Femur (tissue), 1 donor: ENCODE measurements at regions not wholly inside any gene's neighbourhood (a gene's known extent, or its start where the extent isn't known, plus 50 kb on each side); places are given as distances from the start of the nearest gene placed in this dataset.
"Not testable (repeated sequence)": the region's sequence is repeated elsewhere in the genome, so short reads cannot be mapped to it uniquely, and the experiment has no call there.

Source experiments
- DNase-seq: peaks from one replicate; pipeline ENCODE4 v3.0.0-alpha.2; 2017

- no peak for DNase-seq
Measured at GRCh38 chr6:144479991-144480390, 194.9 kb downstream of the UTRN start.

GRCh38 chr6:144480473-144480872 lies 195.3 kb downstream of the UTRN start:
- DNase-seq, result no peak

- no peak for DNase-seq
Measured at GRCh38 chr6:144481527-144481926, 196.4 kb downstream of the UTRN start.

- peak; percentile 72 for DNase-seq
Measured at GRCh38 chr6:144482142-144482541, 197.0 kb downstream of the UTRN start.

GRCh38 chr6:144485531-144485930 lies 200.4 kb downstream of the UTRN start:
- DNase-seq, result no peak

GRCh38 chr6:144488590-144488989 lies 203.5 kb downstream of the UTRN start:
- DNase-seq, result no peak

- DNase-seq, result no peak
Measured at GRCh38 chr6:144493035-144493910, 208.1 kb downstream of the UTRN start.

GRCh38 chr6:144495076-144495475 lies 209.9 kb downstream of the UTRN start:
- DNase-seq, result not testable (repeated sequence)

GRCh38 chr6:144497650-144498049 lies 212.5 kb downstream of the UTRN start:
- no peak for DNase-seq

- DNase-seq, result no peak
Measured at GRCh38 chr6:144500892-144501291, 215.8 kb downstream of the UTRN start.

- DNase-seq, result not testable (repeated sequence)
Measured at GRCh38 chr6:144505214-144505613, 220.1 kb downstream of the UTRN start.

- DNase-seq, result not testable (repeated sequence)
Measured at GRCh38 chr6:144506051-144506450, 220.9 kb downstream of the UTRN start.

GRCh38 chr6:144507772-144508312 lies 222.7 kb downstream of the UTRN start:
- not testable (repeated sequence) for DNase-seq

GRCh38 chr6:144510859-144511258 lies 225.7 kb downstream of the UTRN start:
- no peak for DNase-seq

- DNase-seq, result peak; percentile 24
Measured at GRCh38 chr6:144515761-144516160, 230.6 kb downstream of the UTRN start.

- no peak for DNase-seq
Measured at GRCh38 chr6:144519426-144519825, 234.3 kb downstream of the UTRN start.

- DNase-seq, result no peak
Measured at GRCh38 chr6:144528743-144529425, 243.7 kb downstream of the UTRN start.

GRCh38 chr6:144530118-144530517 lies 245.0 kb downstream of the UTRN start:
- DNase-seq, result no peak

- not testable (repeated sequence) for DNase-seq
Measured at GRCh38 chr6:144532238-144532637, 247.1 kb downstream of the UTRN start.

GRCh38 chr6:144534180-144534579 lies 249.0 kb downstream of the UTRN start:
- DNase-seq, result no peak

GRCh38 chr6:144535630-144536029 lies 250.5 kb downstream of the UTRN start:
- DNase-seq, result no peak

GRCh38 chr6:144536079-144536478 lies 250.9 kb downstream of the UTRN start:
- DNase-seq, result no peak

GRCh38 chr6:144543006-144543871 lies 258.1 kb downstream of the UTRN start:
- DNase-seq, result no peak
